Transverse colon (tissue), 4 donors: ENCODE measurements at regions not wholly inside any gene's neighbourhood (a gene's known extent, or its start where the extent isn't known, plus 50 kb on each side); places are given as distances from the start of the nearest gene placed in this dataset.

Source experiments
- DNase-seq: peaks from one replicate; pipeline ENCODE4 v3.0.0-alpha.2; 2019
- H3K27ac ChIP-seq, 4 donors: fragments of 200-600 bp; sonication (generic); 2 replicates each; pipeline ENCODE4 v1.5.1; 2016 to 2018; ENCODE audit warnings: inconsistent platforms in 4 of 4
- H3K27me3 ChIP-seq: fragments of 200-600 bp; sonication (generic); 2 replicates; pipeline ENCODE4 v1.5.1; 2017; ENCODE audit warnings: inconsistent platforms
- H3K36me3 ChIP-seq, 4 donors: fragments of 200-600 bp; sonication (generic); 2 replicates each; pipeline ENCODE4 v1.5.1; 2017 to 2019; ENCODE audit warnings: inconsistent platforms in 4 of 4
- H3K4me1 ChIP-seq, 4 donors: fragments of 200-600 bp; sonication (generic); 2 replicates each; pipeline ENCODE4 v1.5.1; 2017 to 2020; ENCODE audit warnings: inconsistent platforms in 4 of 4
- H3K4me3 ChIP-seq, 4 donors: fragments of 200-600 bp; sonication (generic); 1 replicate in 1 of 4; 2 replicates in 3 of 4; pipeline versions ENCODE4 v1.5.1 to v1.6.1; 2017 to 2019; ENCODE audit warnings: inconsistent platforms in 4 of 4
- H3K9me3 ChIP-seq, 2 donors: fragments of 200-600 bp; sonication (generic); 2 replicates each; pipeline ENCODE4 v1.5.1; 2017 to 2019; ENCODE audit warnings: inconsistent platforms in 2 of 2
- EP300 ChIP-seq: sonication (generic); formaldehyde crosslinking; IDR thresholded peaks from one replicate; pipeline ENCODE4 v1.6.1; 2017; ENCODE audit warnings: antibody characterized with exemption, low read depth
- POLR2A ChIP-seq: fragments of 450-650 bp; IDR thresholded peaks from one replicate; pipeline ENCODE4 v1.6.1; 2016; ENCODE audit warnings: antibody characterized with exemption, mild to moderate bottlenecking, moderate library complexity
- POLR2AphosphoS5 ChIP-seq, 3 donors: sonication (generic); formaldehyde crosslinking; IDR thresholded peaks; one replicate each; pipeline ENCODE4 v1.6.1; 2016; ENCODE audit warnings: antibody characterized with exemption in 3 of 3
- WGBS, 2 donors: methylation state at CpG; one replicate each; pipeline ENCODE4 v1.1.5; 2018; ENCODE audit warnings: low coverage in 1 of 2; 5-methylcytosine and 5-hydroxymethylcytosine counted together
- in situ Hi-C, 4 donors: fragments of 200-750 bp; cut with MboI; loops; one replicate each; pipeline versions ENCODE4 v1.15.0 to v1.15.1; 2017; ENCODE audit warnings: low sequenced_read_pairs in 3 of 4, low pct_ligation_motif_present in 1 of 4, low pct_unique_long_range_greater_than_20kb in 1 of 4
- intact Hi-C: fragments of 100-400 bp; cut with DNase I; formaldehyde crosslinking; loops from one replicate; pipeline ENCODE4 v1.15.1; 2023; ENCODE audit warnings: low total_unique reads
- TF ChIP-seq, protein P1 (sequence below), 5 experiments: fragments of 200-600 bp in 3 of 5; fragments of 450-650 bp in 2 of 5; sonication (generic) in 3 of 5; IDR thresholded peaks; 1 replicate in 2 of 5; 2 replicates in 3 of 5; pipeline ENCODE4 v1.5.1; 2016 to 2017; ENCODE audit warnings: antibody characterized with exemption in 5 of 5, inconsistent platforms in 3 of 5, mild to moderate bottlenecking in 2 of 5, moderate library complexity in 1 of 5

DNA sequence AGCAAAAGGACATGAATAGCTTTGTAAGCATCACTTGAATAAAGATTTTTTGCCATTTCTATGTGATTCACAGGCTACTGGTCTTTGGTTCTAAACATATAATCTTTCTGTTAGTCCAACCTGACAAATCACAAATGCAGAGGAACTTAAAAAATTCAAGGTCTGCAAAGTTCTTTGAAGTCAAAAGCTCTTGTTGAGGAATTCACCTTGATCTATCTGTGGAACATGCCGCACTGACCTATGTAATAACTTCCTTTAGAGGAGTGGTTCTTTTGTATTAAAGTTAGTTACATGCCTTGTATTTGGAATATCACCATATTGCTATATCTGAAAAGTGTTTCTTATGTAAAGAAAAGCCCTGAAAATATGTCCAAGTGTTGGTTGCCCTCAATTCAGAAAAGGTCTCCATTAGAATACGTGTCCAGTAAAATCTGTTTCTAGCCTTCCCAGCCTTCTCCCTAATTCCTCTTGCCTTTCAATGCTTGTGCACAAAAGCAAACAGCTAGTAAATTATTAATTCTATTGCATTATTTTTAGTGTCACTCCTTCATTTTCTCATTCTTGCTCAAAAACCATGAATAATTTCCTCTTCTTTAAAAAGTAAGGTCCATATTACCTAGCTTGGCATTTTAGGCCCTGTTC, 1192.8 kb downstream of the FLRT2 start:
- no peaks in the 10 kb centered on the region for H3K9me3 ChIP-seq
- intact Hi-C loops: no loop called here
- in situ Hi-C loops: no loop called here
- no peak for DNase-seq
- H3K27me3 ChIP-seq: no peaks in the 10 kb centered on the region
- TF ChIP-seq EP300: no peak
- TF ChIP-seq, protein P1, sequence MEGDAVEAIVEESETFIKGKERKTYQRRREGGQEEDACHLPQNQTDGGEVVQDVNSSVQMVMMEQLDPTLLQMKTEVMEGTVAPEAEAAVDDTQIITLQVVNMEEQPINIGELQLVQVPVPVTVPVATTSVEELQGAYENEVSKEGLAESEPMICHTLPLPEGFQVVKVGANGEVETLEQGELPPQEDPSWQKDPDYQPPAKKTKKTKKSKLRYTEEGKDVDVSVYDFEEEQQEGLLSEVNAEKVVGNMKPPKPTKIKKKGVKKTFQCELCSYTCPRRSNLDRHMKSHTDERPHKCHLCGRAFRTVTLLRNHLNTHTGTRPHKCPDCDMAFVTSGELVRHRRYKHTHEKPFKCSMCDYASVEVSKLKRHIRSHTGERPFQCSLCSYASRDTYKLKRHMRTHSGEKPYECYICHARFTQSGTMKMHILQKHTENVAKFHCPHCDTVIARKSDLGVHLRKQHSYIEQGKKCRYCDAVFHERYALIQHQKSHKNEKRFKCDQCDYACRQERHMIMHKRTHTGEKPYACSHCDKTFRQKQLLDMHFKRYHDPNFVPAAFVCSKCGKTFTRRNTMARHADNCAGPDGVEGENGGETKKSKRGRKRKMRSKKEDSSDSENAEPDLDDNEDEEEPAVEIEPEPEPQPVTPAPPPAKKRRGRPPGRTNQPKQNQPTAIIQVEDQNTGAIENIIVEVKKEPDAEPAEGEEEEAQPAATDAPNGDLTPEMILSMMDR (IDR thresholded peaks at IDR 0.05): no peak
- no peak overlapping the region for H3K27ac ChIP-seq
- no peak overlapping the region for H3K4me3 ChIP-seq
- no peaks in the 10 kb centered on the region for H3K4me1 ChIP-seq
- no peaks in the 10 kb centered on the region for H3K36me3 ChIP-seq
- WGBS, 2 donors: 83 to 92% methylated on average over 2 of the region's 2 CpGs

DNA sequence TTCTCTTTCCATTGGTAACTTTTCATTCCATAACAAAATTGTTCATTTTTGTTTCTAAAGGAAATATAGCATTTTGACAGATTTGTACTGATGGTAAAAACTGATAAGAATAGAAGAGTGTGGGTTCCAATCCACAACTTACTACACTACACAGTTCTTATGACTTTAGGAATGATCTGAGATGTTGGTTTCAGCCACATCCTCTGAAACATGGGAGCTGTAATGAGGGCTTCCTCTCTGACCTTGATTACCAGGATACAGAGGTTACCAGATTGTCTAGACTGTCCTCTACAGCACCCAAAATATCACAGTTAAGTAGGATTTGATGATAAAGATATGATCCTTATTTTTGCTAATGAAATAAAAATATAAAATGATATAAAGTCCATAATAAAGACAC, 1184.6 kb downstream of the FLRT2 start:
- no peak overlapping the region for H3K27ac ChIP-seq
- intact Hi-C loops (no loop called here), in situ Hi-C loops (no loop called here)
- H3K36me3 ChIP-seq: no peaks in the 10 kb centered on the region
- no peaks in the 10 kb centered on the region for H3K9me3 ChIP-seq
- no peaks in the 10 kb centered on the region for H3K27me3 ChIP-seq
- TF ChIP-seq, protein P1 (IDR thresholded peaks at IDR 0.05): no peak
- TF ChIP-seq POLR2A (no peak), POLR2AphosphoS5 (IDR thresholded peaks at IDR 0.05) (no peak), EP300 (no peak)
- DNase-seq: no peak
- no peak overlapping the region for H3K4me3 ChIP-seq
- H3K4me1 ChIP-seq: no peaks in the 10 kb centered on the region

DNA sequence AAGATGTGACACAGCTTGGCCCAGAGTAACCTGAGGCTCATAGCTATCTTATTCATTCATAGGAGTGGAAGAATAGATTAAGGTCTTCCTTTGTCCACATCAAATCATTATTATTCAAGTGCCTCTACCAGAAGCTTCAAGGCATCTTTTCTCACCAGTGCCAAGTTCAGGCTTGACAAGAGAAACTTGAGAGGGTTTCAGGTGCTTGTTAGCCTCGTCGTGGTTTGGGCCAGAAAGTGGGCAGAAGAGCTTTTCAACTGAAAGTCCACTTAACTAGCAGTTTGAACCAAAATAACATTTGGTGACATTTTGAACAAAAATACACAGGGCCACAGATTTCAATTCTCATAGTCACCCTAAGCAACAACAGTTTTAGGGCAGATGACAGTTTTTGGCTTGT, 1184.2 kb downstream of the FLRT2 start:
- no peaks in the 10 kb centered on the region for H3K4me1 ChIP-seq
- H3K36me3 ChIP-seq: no peaks in the 10 kb centered on the region
- no peak overlapping the region for H3K27ac ChIP-seq
- H3K4me3 ChIP-seq: no peak overlapping the region
- H3K9me3 ChIP-seq: no peaks in the 10 kb centered on the region
- in situ Hi-C loops: no loop called here
- WGBS, 2 donors: 80 to 84% methylated on average over 2 of the region's 2 CpGs
- TF ChIP-seq POLR2AphosphoS5 (IDR thresholded peaks at IDR 0.05) (no peak), POLR2A (no peak), EP300 (no peak)
- TF ChIP-seq, protein P1 (IDR thresholded peaks at IDR 0.05): no peak
- no peak for DNase-seq
- intact Hi-C loops: no loop called here
- H3K27me3 ChIP-seq: no peaks in the 10 kb centered on the region

DNA sequence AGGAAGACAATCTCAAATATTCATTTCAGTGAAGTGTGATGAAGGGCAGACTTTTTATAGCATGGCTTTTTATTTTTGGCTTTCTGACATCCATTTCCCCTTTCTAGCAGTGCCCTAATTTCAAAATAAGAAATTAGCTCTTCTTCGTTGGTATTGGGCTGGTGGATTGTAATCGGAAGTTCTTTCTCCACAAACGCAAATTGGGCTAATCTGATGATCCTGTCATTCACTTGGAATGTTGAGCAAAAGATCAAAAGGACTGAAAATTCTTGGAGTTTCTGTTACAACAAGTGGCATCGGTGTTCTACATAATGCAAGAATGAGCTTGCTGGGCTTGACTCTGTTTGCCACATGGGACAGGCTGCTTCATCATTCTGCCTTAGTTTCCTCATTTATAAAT, 1182.8 kb downstream of the FLRT2 start:
- in situ Hi-C loops: no loop called here
- Histone ChIP-seq H3K4me1 (no peaks in the 10 kb centered on the region), H3K27me3 (no peaks in the 10 kb centered on the region), H3K4me3 (no peak overlapping the region), H3K9me3 (no peaks in the 10 kb centered on the region), H3K27ac (no peak overlapping the region), H3K36me3 (no peaks in the 10 kb centered on the region)
- TF ChIP-seq, protein P1 (IDR thresholded peaks at IDR 0.05): no peak
- TF ChIP-seq EP300: no peak
- no peak for TF ChIP-seq POLR2AphosphoS5 (IDR thresholded peaks at IDR 0.05)
- TF ChIP-seq POLR2A: no peak
- no peak for DNase-seq
- 63 to 66% methylated on average over 4 of the region's 4 CpGs for WGBS, 2 donors
- intact Hi-C loops: no loop called here
